Activated CD4-positive, alpha-beta T cell treated with anti-CD3 and anti-CD28 coated beads, Interleukin-2, amount 10 ng/mL, durations not matched to agents 24 days and 14 days (primary cell): ENCODE measurements at regions not wholly inside any gene's neighbourhood (a gene's known extent, or its start where the extent isn't known, plus 50 kb on each side); places are given as distances from the start of the nearest gene placed in this dataset.
"Not testable (repeated sequence)": the region's sequence is repeated elsewhere in the genome, so short reads cannot be mapped to it uniquely, and the experiment has no call there.

Source experiments
- DNase-seq: peaks from one replicate; pipeline ENCODE4 v3.0.0; 2022
- H3K27ac Mint-ChIP-seq: one replicate; pipeline ENCODE4 v1.8.0; 2022; ENCODE audit warnings: mild to moderate bottlenecking, mixed read lengths
- H3K27me3 Mint-ChIP-seq: one replicate; pipeline ENCODE4 v1.8.0; 2022; ENCODE audit warnings: mixed read lengths
- H3K36me3 Mint-ChIP-seq: one replicate; pipeline ENCODE4 v1.8.0; 2022; ENCODE audit warnings: low read depth, mild to moderate bottlenecking, mixed read lengths
- H3K4me1 Mint-ChIP-seq: one replicate; pipeline ENCODE4 v1.8.0; 2021; ENCODE audit warnings: mixed read lengths
- H3K4me3 Mint-ChIP-seq: one replicate; pipeline ENCODE4 v1.8.0; 2022; ENCODE audit warnings: mild to moderate bottlenecking, moderate library complexity, mixed read lengths
- H3K9me3 Mint-ChIP-seq: one replicate; pipeline ENCODE4 v1.8.0; 2021; ENCODE audit warnings: mixed read lengths
- intact Hi-C: fragments of 100-400 bp; cut with micrococcal nuclease; formaldehyde crosslinking; loops from one replicate; pipeline ENCODE4 v1.15.1; 2023

- intact Hi-C loops, result loop anchor here (5.0 kb wide), 1 partner anchor 79 kb away; no protein-coding TSS in a partner anchor
- H3K27ac Mint-ChIP-seq, result peak overlapping the region; percentile 91
- no peaks in the 10 kb centered on the region for H3K36me3 Mint-ChIP-seq
- no peaks in the 10 kb centered on the region for H3K27me3 Mint-ChIP-seq
- peak overlapping the region; percentile 26 for H3K4me3 Mint-ChIP-seq
- no peak for DNase-seq
- no peaks in the 10 kb centered on the region for H3K9me3 Mint-ChIP-seq
- peaks cover 20% of the 10 kb centered on the region for H3K4me1 Mint-ChIP-seq
Measured at GRCh38 chr18:59848002-59848401, 51.8 kb upstream of the PMAIP1 start.

- Mint-ChIP-seq H3K4me3 (peak overlapping the region; percentile 26), H3K4me1 (peaks cover 21% of the 10 kb centered on the region), H3K27ac (peak overlapping the region; percentile 91)
- DNase-seq, H3K27me3 Mint-ChIP-seq, H3K36me3 Mint-ChIP-seq, H3K9me3 Mint-ChIP-seq: not testable (repeated sequence)
- intact Hi-C loops, result loop anchor here (1.0 to 5.0 kb wide), 4 partner anchors 38 to 80 kb away; partner anchors contain the start of gene PMAIP1
Measured at GRCh38 chr18:59847491-59847846, 52.3 kb upstream of the PMAIP1 start.

- Mint-ChIP-seq H3K4me3 (peak overlapping the region; percentile 26), H3K36me3 (no peaks in the 10 kb centered on the region), H3K4me1 (peaks cover 21% of the 10 kb centered on the region), H3K27me3 (no peaks in the 10 kb centered on the region), H3K9me3 (no peaks in the 10 kb centered on the region), H3K27ac (peak overlapping the region; percentile 91)
- peak; percentile 85 for DNase-seq
- intact Hi-C loops, result loop anchor here (1.0 to 5.0 kb wide), 4 partner anchors 38 to 80 kb away; partner anchors contain the start of gene PMAIP1
Measured at GRCh38 chr18:59846814-59847490, 52.8 kb upstream of the PMAIP1 start.

GRCh38 chr18:59842947-59843346, 56.8 kb upstream of the PMAIP1 start:
- Mint-ChIP-seq H3K36me3 (no peaks in the 10 kb centered on the region), H3K27ac (no peak overlapping the region), H3K27me3 (peaks cover 2% of the 10 kb centered on the region), H3K4me1 (peaks cover 18% of the 10 kb centered on the region), H3K9me3 (no peaks in the 10 kb centered on the region), H3K4me3 (no peak overlapping the region)
- no peak for DNase-seq
- intact Hi-C loops, result no loop called here

GRCh38 chr18:59839931-59840685, 59.7 kb upstream of the PMAIP1 start:
- intact Hi-C loops, result loop anchor here (5.0 kb wide), 1 partner anchor 112 kb away; no protein-coding TSS in a partner anchor
- Mint-ChIP-seq H3K9me3 (no peaks in the 10 kb centered on the region), H3K4me3 (no peak overlapping the region), H3K27ac (no peak overlapping the region), H3K36me3 (no peaks in the 10 kb centered on the region), H3K27me3 (peaks cover 10% of the 10 kb centered on the region), H3K4me1 (peaks cover 6% of the 10 kb centered on the region)
- DNase-seq, result no peak

- Mint-ChIP-seq H3K27ac (no peak overlapping the region), H3K27me3 (peaks cover 14% of the 10 kb centered on the region), H3K4me3 (no peak overlapping the region), H3K9me3 (no peaks in the 10 kb centered on the region), H3K36me3 (no peaks in the 10 kb centered on the region), H3K4me1 (peaks cover 10% of the 10 kb centered on the region)
- DNase-seq, result no peak
- intact Hi-C loops, result loop anchor here (5.0 kb wide), 1 partner anchor 113 kb away; no protein-coding TSS in a partner anchor
Measured at GRCh38 chr18:59839246-59839645, 60.5 kb upstream of the PMAIP1 start.

GRCh38 chr18:59837586-59837985, 62.2 kb upstream of the PMAIP1 start:
- Mint-ChIP-seq H3K4me3 (no peak overlapping the region), H3K27me3 (peaks cover 16% of the 10 kb centered on the region), H3K27ac (no peak overlapping the region), H3K4me1 (peaks cover 6% of the 10 kb centered on the region), H3K9me3 (no peaks in the 10 kb centered on the region), H3K36me3 (no peaks in the 10 kb centered on the region)
- peak; percentile 84 for DNase-seq
- intact Hi-C loops, result loop anchor here (2.0 to 5.0 kb wide), 4 partner anchors 61 to 711 kb away; partner anchors contain the start of gene PMAIP1

- Mint-ChIP-seq H3K9me3 (no peaks in the 10 kb centered on the region), H3K36me3 (no peaks in the 10 kb centered on the region), H3K27ac (no peak overlapping the region), H3K4me1 (peaks cover 6% of the 10 kb centered on the region), H3K4me3 (no peak overlapping the region), H3K27me3 (peaks cover 28% of the 10 kb centered on the region)
- intact Hi-C loops, result loop anchor here (2.0 to 5.0 kb wide), 4 partner anchors 63 to 713 kb away; partner anchors contain the start of gene PMAIP1
- no peak for DNase-seq
Measured at GRCh38 chr18:59835605-59836379, 64.0 kb upstream of the PMAIP1 start.

GRCh38 chr18:59834267-59834666, 65.5 kb upstream of the PMAIP1 start:
- Mint-ChIP-seq H3K27ac (no peak overlapping the region), H3K4me3 (no peak overlapping the region), H3K27me3 (peaks cover 28% of the 10 kb centered on the region), H3K9me3 (no peaks in the 10 kb centered on the region), H3K36me3 (no peaks in the 10 kb centered on the region), H3K4me1 (peaks cover 6% of the 10 kb centered on the region)
- intact Hi-C loops, result no loop called here
- DNase-seq, result no peak

- DNase-seq, result no peak
- H3K27me3 Mint-ChIP-seq, result peaks cover 28% of the 10 kb centered on the region
- H3K9me3 Mint-ChIP-seq, result no peaks in the 10 kb centered on the region
- H3K4me3 Mint-ChIP-seq, result no peak overlapping the region
- H3K27ac Mint-ChIP-seq, result no peak overlapping the region
- H3K36me3 Mint-ChIP-seq, result no peaks in the 10 kb centered on the region
- intact Hi-C loops, result no loop called here
- H3K4me1 Mint-ChIP-seq, result peaks cover 6% of the 10 kb centered on the region
Measured at GRCh38 chr18:59833785-59834184, 66.0 kb upstream of the PMAIP1 start.

GRCh38 chr18:59823596-59824195, 76.1 kb upstream of the PMAIP1 start:
- peaks cover 18% of the 10 kb centered on the region for H3K27me3 Mint-ChIP-seq
- intact Hi-C loops, result loop anchor here (2.0 to 5.0 kb wide), 2 partner anchors 41 to 126 kb away; partner anchors contain the start of gene CCBE1
- H3K27ac Mint-ChIP-seq, result no peak overlapping the region
- DNase-seq, result peak; percentile 85
- H3K4me3 Mint-ChIP-seq, result no peak overlapping the region
- H3K9me3 Mint-ChIP-seq, result no peaks in the 10 kb centered on the region
- no peaks in the 10 kb centered on the region for H3K36me3 Mint-ChIP-seq
- no peaks in the 10 kb centered on the region for H3K4me1 Mint-ChIP-seq

GRCh38 chr18:59822612-59823550, 76.9 kb upstream of the PMAIP1 start:
- no peak for DNase-seq
- H3K4me1 Mint-ChIP-seq, result no peaks in the 10 kb centered on the region
- intact Hi-C loops, result loop anchor here (2.0 to 5.0 kb wide), 2 partner anchors 40 to 126 kb away; partner anchors contain the start of gene CCBE1
- no peak overlapping the region for H3K27ac Mint-ChIP-seq
- H3K27me3 Mint-ChIP-seq, result peaks cover 18% of the 10 kb centered on the region
- H3K9me3 Mint-ChIP-seq, result no peaks in the 10 kb centered on the region
- no peak overlapping the region for H3K4me3 Mint-ChIP-seq
- no peaks in the 10 kb centered on the region for H3K36me3 Mint-ChIP-seq
